HG03575 (cell line): ENCODE measurements at regions not wholly inside any gene's neighbourhood (a gene's known extent, or its start where the extent isn't known, plus 50 kb on each side); places are given as distances from the start of the nearest gene placed in this dataset.

ENCODE experiments used
- ATAC-seq: cut with Tn5 transposase; IDR thresholded peaks from one replicate; pipeline ENCODE4 v1.9.1; 2021; ENCODE audit not compliant: unreplicated experiment, insufficient number of reproducible peaks, low FRiP score; ENCODE audit errors: extremely low read depth

DNA sequence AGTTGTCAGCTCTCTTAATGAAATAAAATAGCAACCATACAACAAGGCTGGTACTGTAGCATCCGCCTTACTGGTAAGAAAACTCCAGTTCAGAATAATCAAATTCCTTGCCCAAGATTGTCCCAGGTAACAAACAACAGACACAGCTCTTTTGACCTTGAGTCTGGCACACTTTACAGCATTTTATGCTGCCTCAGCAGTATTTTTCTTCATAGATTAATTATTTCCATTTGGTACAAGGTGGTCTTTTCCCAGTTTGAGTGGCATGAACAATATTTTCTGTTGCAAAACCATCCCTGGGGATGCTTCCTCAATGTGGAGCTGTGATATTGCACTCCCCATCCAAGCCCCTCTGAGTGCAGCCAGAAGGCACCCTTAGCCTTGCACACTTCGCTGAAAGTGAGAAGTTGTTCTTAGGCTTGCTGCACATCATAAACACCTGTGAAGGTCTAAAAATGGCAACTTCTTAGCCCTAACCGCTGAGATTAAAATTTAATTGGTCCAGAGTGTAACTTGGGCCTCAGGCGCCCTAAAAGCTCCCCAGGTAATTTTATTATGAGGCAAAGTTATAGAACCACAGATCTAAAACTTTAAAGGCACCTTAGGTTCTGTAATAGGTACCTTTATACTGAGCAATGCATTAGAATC lies 523.3 kb downstream of the CMPK2 start:
- no peak for ATAC-seq

- no peak for ATAC-seq
Measured at GRCh38 chr2:6343076-6343475, 522.6 kb downstream of the CMPK2 start.

- ATAC-seq: peak; percentile 88
Measured at GRCh38 chr2:6352247-6352646, 513.5 kb downstream of the CMPK2 start.

DNA sequence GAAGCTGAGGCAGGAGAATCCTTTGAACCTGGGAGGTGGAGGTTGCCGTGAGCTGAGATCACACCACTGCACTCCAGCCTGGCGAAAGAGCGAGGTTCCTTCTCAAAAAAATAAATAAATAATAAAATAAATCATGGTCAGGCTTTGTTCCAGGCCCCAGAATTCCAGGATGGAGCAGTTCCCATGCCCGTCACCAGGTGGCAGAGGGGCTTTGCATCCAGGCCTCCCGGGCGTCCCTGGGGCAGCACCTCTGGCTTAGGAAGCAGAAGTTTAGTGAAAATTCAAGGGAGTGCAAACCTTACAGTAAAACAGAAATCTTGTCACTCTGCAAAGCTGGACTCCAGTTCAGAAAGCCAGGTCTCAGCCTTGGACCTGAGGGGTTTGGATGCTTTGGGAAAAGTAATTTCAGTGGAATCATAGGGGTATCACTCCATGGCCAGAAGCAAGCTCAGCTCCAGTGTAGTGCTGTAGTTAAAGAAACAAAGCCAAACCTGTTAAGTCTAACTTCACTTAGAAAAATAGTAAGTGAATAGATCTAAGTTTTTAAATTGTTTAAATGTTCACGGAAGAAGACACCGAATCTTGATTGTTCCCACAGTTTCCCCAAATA lies 512.7 kb downstream of the CMPK2 start:
- no peak for ATAC-seq

GRCh38 chr2:6353669-6354068 lies 512.0 kb downstream of the CMPK2 start:
- peak; percentile 41 for ATAC-seq

GRCh38 chr2:6354546-6354945 lies 511.2 kb downstream of the CMPK2 start:
- no peak for ATAC-seq

- ATAC-seq: no peak
Measured at GRCh38 chr2:6355886-6356761, 509.6 kb downstream of the CMPK2 start.

- no peak for ATAC-seq
Measured at GRCh38 chr2:6358546-6358945, 507.2 kb downstream of the CMPK2 start.

DNA sequence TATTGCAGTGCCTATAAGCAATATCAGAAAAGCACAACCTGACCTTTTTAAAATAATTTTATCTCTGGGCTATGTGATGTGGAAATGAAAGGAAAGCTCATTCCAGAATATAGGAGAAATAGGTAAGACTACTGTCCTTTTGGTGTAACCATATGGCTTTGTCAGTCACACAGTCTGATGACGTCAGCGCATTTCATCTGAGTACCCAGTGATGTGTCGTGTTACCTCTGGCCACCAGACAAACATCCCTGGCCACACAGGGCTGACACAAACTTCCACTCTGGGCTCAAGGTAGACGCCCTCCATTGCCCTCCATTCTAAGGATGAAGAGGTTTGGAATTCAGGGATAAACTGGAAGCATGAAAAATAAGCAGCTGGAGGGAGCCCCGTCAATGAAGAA lies 506.7 kb downstream of the CMPK2 start:
- ATAC-seq: no peak

DNA sequence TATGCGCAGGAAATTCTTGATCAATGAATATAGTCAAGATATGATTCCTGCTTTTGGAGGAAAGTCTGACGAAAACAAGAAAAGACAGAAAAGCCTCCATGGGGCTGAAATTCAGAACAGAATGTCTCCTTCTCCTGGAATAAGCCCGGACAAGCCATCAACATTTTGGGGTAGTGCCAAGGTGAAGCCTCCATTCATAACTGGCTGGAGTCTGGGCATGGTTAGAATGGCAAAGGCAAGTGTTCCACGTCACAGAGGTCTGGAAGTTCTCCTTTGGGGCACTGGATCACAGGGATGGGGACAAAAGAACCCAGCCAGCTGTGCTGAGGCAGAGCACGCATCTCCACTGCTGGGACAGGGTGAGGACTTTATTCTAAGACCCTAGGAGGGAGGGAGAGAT lies 505.7 kb downstream of the CMPK2 start:
- ATAC-seq: no peak

GRCh38 chr2:6362671-6363450 lies 502.8 kb downstream of the CMPK2 start:
- ATAC-seq: no peak

DNA sequence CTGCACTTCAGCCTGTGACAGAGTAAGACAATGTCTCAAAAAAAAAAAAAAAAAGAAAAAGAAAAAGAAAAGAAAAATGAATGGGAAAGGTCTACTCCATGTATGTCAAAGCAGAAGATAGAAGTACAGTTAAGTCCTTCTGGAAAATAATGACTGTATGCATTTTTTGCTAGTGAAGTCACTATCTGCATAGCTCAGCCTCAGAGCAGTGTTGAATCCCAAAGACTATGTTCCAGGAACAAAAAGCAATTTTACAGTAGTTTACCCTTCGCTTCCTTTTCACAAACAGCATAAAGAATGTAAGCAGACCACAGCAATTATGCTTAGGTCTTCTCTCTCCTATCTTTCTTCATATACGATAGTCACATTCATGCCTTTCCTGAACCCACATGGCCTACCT lies 497.4 kb downstream of the CMPK2 start:
- ATAC-seq: no peak

GRCh38 chr2:6369266-6369665 lies 496.4 kb downstream of the CMPK2 start:
- ATAC-seq: no peak

GRCh38 chr2:6370753-6371551 lies 494.8 kb downstream of the CMPK2 start:
- no peak for ATAC-seq

DNA sequence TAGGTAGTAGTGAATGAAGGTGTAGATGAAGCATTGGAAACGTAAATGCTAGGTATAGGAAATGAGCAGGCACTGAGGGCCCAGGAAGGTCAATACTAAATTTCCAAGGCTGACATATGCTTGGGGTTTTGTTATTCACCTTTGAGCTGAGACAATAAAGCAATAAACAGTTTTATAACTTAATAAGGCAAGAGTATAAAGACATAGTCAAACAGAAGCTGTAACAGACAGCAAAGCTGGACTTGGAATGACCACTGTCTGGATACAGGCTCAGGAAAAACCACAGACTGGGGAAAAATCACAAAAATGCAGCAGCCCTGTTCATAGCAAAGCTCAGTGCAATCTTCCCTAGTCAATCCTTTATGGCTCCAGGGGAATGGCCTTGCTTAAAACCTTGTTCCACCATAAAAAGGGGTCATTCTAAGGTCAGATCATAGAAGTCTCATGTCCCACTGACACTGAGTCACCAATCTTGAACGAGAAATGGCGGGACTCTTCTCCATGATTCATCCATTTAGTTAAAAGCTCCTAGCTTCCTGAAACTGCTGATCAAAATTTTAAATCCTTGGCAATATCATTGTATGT lies 493.3 kb downstream of the CMPK2 start:
- ATAC-seq: no peak

DNA sequence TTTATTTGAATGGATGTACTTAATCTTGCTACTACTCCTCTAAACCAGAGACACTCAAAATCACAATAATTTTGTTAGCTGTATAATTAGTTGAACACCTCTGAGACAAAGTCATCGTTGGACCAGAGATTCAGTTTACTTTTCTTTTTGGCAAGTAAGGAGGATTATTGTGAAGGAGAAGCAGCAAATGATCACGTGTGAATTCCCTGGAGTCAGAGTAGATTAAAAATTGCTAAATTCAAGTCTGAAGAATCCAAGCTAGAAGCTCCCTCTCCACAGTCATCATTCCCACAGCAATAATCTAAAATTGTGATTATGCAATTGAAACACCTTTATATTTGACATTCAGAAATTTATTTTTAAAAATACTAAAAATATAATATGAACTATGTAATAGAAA lies 484.4 kb downstream of the CMPK2 start:
- no peak for ATAC-seq

GRCh38 chr2:6384341-6384740 lies 481.4 kb downstream of the CMPK2 start:
- no peak for ATAC-seq

GRCh38 chr2:6392354-6392753 lies 473.4 kb downstream of the CMPK2 start:
- no peak for ATAC-seq
